Left cardiac atrium (tissue), 4 donors: ENCODE measurements at regions not wholly inside any gene's neighbourhood (a gene's known extent, or its start where the extent isn't known, plus 50 kb on each side); places are given as distances from the start of the nearest gene placed in this dataset.

Source experiments
- ATAC-seq, 2 donors: fragments of 200-7000 bp; cut with Tn5 transposase; one replicate each; pipeline ENCODE4 v1.9.1; 2020; ENCODE audit warnings: mild to moderate bottlenecking in 2 of 2, moderate library complexity in 2 of 2
- DNase-seq: peaks from one replicate; pipeline ENCODE4 v3.0.0-alpha.2; 2020
- intact Hi-C, 2 donors: fragments of 100-400 bp; cut with DNase I; formaldehyde crosslinking; loops; one replicate each; pipeline versions ENCODE4 v1.14.1 to v1.15.1; 2022 to 2023
- donor health status: DM: no; HTN: yes; CAD: no.
- donor health status: DM: no; HTN: yes; CAD: no; lungs with severe emphysema.
- donor health status: DM: yes; HTN: yes; CAD: no.
- donor health status: Dilated cardiomyopathy.

DNA sequence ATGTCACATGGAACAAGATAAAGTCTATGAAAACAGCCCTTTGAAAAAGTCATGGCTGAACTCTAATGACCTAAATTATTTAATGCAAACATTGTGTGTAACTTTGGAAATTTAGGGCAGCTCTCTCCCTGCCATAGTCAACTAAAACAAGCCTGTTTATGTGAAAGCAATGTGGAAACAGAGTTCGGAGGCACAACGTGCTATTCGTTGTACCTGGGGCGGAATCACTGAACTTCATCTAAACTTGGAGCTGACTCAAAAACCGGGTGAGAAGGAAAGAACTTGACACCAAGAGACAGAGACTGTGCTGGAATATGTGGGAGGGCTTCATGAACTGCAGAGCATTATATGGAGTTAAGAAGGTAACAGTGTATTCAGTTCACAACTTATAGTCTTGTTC, 764.9 kb upstream of the GOLIM4 start:
- no peak for DNase-seq
- intact Hi-C loops: loop anchor here in 1 of 2 donors (5.0 to 10.0 kb wide), 2 partner anchors 804 to 882 kb away; partner anchors contain the start of gene MECOM
- ATAC-seq: no peak

GRCh38 chr3:168860028-168860427, 764.3 kb upstream of the GOLIM4 start:
- intact Hi-C loops: loop anchor here in 1 of 2 donors (5.0 to 10.0 kb wide), 2 partner anchors 805 to 882 kb away; partner anchors contain the start of gene MECOM
- DNase-seq (no peak), ATAC-seq (no peak)

GRCh38 chr3:168859574-168859973, 763.9 kb upstream of the GOLIM4 start:
- DNase-seq (no peak), ATAC-seq (no peak)
- intact Hi-C loops: no loop called here

DNA sequence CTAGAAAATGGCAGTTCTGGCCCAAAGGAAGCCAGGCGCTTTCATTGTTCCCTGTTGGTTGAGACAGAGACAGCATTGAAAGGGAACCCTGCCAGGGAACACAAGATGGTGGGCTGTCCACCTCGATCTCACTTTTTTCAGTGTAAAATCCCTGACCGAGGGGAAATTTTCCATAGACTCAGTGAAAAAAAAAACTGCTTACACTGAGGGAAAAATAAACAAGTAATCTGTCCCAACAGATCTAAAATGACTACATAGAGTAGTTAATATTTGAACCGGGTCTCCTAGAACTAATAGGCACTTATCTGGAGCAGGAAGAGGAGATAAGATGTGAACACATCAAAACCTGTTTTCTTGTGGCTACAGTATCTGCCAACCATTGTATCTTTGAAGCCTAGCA, 763.4 kb upstream of the GOLIM4 start:
- ATAC-seq (no peak), DNase-seq (no peak)
- intact Hi-C loops: no loop called here

GRCh38 chr3:168858327-168858726, 762.6 kb upstream of the GOLIM4 start:
- intact Hi-C loops: no loop called here
- ATAC-seq (no peak), DNase-seq (no peak)

GRCh38 chr3:168850109-168850508, 754.4 kb upstream of the GOLIM4 start:
- intact Hi-C loops: no loop called here
- no peak for ATAC-seq
- DNase-seq: no peak

DNA sequence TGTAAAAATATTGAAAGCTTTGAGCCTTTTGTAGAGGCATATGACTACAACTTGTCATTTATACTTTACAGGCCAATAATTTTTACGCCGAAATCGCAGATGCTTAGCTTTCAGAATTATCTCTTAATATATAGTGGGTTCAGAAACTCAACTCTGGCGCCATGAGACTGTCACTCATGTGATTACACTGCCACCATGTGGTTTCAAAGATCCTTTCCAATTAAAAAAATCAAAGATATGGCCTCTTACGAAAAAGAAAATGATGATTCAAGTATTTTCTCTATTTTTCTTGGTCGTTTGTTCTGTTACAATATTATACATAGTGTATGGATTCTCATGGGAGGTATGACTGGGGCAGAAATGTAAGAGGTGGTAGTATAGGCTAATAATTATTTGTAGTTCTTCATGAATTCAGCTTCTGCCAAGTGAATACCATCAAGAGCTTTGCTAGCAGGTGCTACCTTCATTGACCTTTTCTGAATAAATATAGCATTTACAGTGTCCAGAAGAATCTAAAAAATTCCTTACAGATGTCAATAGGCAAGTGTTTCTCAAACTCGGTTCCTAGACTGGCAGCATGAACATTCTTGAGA, 751.7 kb upstream of the GOLIM4 start:
- ATAC-seq: peak in 1 of 2 donors; percentile 59
- intact Hi-C loops: loop anchor here (2.0 to 5.0 kb wide), 4 partner anchors 335 to 635 kb away; no protein-coding TSS in a partner anchor
- no peak for DNase-seq

DNA sequence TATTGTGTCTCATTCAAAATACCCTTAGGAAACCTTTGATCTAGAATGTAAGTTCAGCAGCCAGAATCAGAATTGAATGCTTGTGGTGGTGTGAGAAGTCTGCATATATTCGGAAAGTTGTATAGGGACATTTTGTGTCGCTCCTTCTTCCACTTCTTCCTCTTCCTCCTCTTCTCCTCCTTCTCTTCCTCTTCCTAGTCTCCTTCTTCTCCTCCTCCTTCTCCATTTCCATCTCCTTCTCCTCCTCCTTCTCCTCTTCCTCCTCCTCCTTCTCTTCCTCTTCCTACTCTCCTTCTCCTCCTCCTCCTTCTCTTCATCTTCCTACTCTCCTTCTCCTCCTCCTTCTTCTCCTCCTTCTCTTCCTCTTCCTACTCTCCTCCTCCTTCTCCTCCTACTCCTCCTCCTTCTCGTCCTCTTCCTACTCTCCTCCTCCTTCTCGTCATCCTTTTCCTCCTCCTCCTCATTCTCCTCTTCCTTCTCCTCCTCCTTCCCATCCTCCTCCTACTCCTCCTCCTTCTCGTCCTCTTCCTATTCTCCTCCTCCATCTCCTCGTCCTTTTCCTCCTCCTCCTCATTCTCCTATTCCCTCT, 749.3 kb upstream of the GOLIM4 start:
- intact Hi-C loops: loop anchor here in 1 of 2 donors (5.0 kb wide), 2 partner anchors 333 to 633 kb away; no protein-coding TSS in a partner anchor

GRCh38 chr3:168844472-168844871, 748.7 kb upstream of the GOLIM4 start:
- no peak for DNase-seq
- no peak for ATAC-seq
- intact Hi-C loops: no loop called here

More for the DNA sequence above, 749.3 kb upstream of the GOLIM4 start:
- DNase-seq (no peak), ATAC-seq (no peak)

DNA sequence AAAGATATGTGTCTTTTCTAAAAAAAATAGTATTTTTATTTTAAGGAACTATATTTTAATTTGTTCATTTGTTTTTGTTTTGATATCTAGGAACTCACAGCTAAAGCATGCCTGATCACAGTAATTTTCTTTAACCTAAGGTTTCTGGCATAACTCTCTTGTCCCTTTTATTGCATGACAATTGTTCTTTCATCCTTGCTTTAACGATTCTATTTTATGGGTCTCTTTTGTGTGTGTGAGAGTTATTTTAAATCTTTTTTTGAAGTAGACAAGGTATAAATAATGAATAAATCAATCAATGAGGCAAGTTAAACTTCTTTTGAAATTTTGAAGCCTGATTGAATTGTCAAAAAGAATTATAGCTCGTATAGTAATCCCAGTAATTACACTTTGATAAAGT, 747.8 kb upstream of the GOLIM4 start:
- intact Hi-C loops: no loop called here
- no peak for DNase-seq

DNA sequence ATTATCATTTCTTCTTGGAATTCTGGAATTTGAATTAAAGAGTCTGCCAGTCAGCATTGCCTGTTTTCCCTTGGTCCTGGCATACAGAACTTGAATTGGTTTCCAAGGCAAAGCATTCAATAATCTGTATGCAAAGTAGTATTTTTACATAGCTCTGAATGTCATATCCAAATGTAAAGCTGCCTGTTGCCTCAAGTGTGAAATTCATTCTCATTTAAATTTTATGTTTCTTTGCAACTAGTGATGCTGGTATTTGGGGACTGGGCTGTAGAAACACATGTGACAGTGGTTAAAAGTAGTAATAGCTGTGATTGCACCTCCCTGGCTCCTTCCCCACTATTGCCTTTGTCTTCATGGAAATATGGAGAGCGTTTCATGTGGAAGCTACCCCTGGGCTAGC, 743.9 kb upstream of the GOLIM4 start:
- DNase-seq (no peak), ATAC-seq (no peak)
- intact Hi-C loops: no loop called here

More for the DNA sequence above, 747.8 kb upstream of the GOLIM4 start:
- ATAC-seq: no peak

GRCh38 chr3:168834558-168834957, 738.8 kb upstream of the GOLIM4 start:
- ATAC-seq: no peak
- no peak for DNase-seq
- intact Hi-C loops: no loop called here

DNA sequence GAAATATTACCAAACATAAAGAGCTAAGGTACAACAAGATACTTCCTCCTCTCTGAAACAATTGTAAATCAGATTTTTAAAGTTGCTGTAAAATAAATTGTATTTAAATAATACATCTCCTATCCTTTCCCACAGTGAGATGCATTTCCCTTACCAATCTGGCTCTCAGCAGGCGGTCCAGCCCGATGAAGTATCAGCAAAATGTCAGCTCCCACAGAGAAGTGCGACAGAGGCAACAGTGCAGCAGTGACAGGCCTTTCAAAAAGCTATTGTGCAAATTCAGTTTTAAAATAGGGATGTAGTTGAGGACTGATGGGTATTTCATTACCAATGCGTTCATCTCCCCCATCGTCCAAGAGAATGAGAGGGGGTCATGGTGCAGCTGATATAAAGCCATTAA, 733.2 kb upstream of the GOLIM4 start:
- intact Hi-C loops: no loop called here
- no peak for ATAC-seq
- DNase-seq: no peak

DNA sequence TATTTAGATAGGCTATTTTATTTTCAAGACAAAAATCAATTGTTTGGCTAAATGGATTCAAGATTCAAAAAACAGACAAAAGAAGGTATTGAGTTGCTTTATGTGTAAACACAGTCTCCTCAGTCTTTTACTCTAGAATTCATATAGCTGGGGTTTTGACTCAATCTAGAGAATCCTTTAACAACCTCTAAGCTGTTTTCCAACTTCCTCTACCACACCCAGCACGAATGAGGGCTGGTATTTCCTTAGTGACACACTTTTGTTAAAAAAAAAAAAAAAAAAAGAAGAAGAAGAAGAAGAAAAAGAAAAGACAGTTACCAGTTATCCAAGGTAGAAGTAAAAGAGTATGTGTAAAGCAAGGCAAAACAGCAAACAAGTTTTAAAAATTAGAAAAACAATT, 732.8 kb upstream of the GOLIM4 start:
- intact Hi-C loops: no loop called here
- no peak for DNase-seq
- no peak for ATAC-seq

GRCh38 chr3:168828014-168828413, 732.3 kb upstream of the GOLIM4 start:
- DNase-seq (no peak), ATAC-seq (no peak)
- intact Hi-C loops: no loop called here

DNA sequence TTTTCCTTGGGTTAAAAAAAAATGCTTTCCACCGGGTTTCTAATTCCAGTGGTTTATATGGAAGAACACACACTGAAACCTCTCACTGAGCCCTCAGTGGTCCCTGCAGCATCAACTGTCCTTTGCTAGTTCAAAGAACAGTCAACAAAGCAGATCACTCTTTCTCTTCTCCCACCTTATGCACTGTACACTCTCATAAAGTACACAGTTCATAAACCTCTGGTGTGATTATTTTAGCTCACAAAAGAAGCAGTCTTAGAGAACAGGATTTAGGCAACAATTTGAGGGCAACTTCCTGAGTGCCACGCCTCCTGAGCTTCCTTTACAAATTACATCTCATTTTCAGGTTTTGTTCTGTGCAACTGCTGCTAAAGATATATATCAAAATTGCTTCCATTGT, 728.4 kb upstream of the GOLIM4 start:
- intact Hi-C loops: no loop called here
- DNase-seq (no peak), ATAC-seq (no peak)

DNA sequence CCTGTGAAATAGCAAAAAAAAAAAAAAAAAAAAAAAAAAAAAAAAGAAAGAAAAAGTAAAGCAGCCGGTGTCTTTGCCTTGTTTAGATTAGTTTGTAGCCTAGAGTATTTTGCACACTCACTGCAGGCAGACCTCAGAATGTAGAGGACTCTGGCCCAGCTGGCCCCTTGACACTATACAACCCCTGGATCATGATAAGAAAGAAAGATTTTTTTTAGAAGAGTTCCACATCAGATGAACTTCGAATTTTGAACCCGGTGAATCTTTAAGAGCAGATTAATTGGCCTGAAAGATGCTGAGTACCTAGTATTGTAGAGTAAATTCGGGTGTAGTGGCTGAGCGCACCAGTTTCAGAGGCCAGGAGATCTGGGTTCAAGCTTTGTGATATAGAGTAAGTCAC, 727.7 kb upstream of the GOLIM4 start:
- no peak for ATAC-seq
- intact Hi-C loops: no loop called here
- no peak for DNase-seq

- no peak for ATAC-seq
- intact Hi-C loops: no loop called here
- DNase-seq: no peak
Observed at GRCh38 chr3:168820810-168821415, 725.2 kb upstream of the GOLIM4 start.

GRCh38 chr3:168817177-168817576, 721.5 kb upstream of the GOLIM4 start:
- ATAC-seq: no peak
- intact Hi-C loops: no loop called here
- no peak for DNase-seq

GRCh38 chr3:168815946-168816345, 720.2 kb upstream of the GOLIM4 start:
- no peak for ATAC-seq
- no peak for DNase-seq
- intact Hi-C loops: no loop called here
